Stimulated activated naive B cell treated with anti-CD40 and anti-IgM and Interleukin-4, amounts not matched to agents 10 μg/mL and 1 μg/mL and 100 μg/mL, for 72 hours (primary cell): ENCODE measurements at regions not wholly inside any gene's neighbourhood (a gene's known extent, or its start where the extent isn't known, plus 50 kb on each side); places are given as distances from the start of the nearest gene placed in this dataset.

Experiments used
- ATAC-seq, 2 donors: fragments of 150-1000 bp; cut with Tn5 transposase; replicated peaks; 2 replicates each; pipeline ENCODE4 v1.10.0; 2021; ENCODE audit warnings: moderate library complexity in 1 of 2
- DNase-seq: peaks from one replicate; pipeline ENCODE4 v3.0.0; 2021
- H3K27ac Mint-ChIP-seq: one replicate; pipeline ENCODE4 v1.8.0; 2022; ENCODE audit warnings: mild to moderate bottlenecking, mixed read lengths
- H3K27me3 Mint-ChIP-seq, 2 donors: one replicate each; pipeline ENCODE4 v1.8.0; 2022; ENCODE audit warnings: mixed read lengths in 2 of 2
- H3K36me3 Mint-ChIP-seq, 2 donors: one replicate each; pipeline ENCODE4 v1.8.0; 2022; ENCODE audit warnings: mixed read lengths in 2 of 2, mild to moderate bottlenecking in 1 of 2
- H3K4me1 Mint-ChIP-seq, 2 donors: one replicate each; pipeline ENCODE4 v1.8.0; 2022; ENCODE audit warnings: mixed read lengths in 2 of 2, mild to moderate bottlenecking in 1 of 2
- H3K4me3 Mint-ChIP-seq, 2 donors: one replicate each; pipeline ENCODE4 v1.8.0; 2022; ENCODE audit warnings: mild to moderate bottlenecking in 2 of 2, mixed read lengths in 2 of 2, moderate library complexity in 1 of 2
- H3K9me3 Mint-ChIP-seq, 2 donors: one replicate each; pipeline ENCODE4 v1.8.0; 2022; ENCODE audit warnings: mixed read lengths in 2 of 2, mild to moderate bottlenecking in 1 of 2

DNA sequence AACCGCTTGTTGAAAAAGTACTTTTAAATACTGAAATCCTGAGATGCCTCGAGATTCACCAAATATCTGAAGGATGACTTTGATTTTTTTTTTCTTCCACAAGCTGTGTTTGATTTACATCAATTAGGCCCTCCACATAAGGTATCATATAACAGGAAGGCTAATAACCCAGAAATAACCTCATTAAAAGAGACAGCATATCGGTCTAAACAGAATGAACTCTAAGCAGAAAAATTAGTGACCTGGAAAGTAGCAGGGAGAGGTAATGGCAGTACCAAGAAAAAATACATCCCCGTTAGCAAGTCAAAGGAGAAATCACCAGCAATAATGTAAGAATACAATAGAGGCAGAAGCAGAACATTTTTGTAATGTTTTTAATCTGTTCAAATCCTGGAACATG lies 452.4 kb upstream of the TSHZ3 start:
- Mint-ChIP-seq H3K36me3 (no peaks in the 10 kb centered on the region), H3K4me3 (no peak overlapping the region), H3K4me1 (no peaks in the 10 kb centered on the region), H3K27ac (no peak overlapping the region), H3K27me3 (no peaks in the 10 kb centered on the region), H3K9me3 (peaks cover 4 to 8% of the 10 kb centered on the region in 2 donors)
- DNase-seq (no peak), ATAC-seq (no peak)

DNA sequence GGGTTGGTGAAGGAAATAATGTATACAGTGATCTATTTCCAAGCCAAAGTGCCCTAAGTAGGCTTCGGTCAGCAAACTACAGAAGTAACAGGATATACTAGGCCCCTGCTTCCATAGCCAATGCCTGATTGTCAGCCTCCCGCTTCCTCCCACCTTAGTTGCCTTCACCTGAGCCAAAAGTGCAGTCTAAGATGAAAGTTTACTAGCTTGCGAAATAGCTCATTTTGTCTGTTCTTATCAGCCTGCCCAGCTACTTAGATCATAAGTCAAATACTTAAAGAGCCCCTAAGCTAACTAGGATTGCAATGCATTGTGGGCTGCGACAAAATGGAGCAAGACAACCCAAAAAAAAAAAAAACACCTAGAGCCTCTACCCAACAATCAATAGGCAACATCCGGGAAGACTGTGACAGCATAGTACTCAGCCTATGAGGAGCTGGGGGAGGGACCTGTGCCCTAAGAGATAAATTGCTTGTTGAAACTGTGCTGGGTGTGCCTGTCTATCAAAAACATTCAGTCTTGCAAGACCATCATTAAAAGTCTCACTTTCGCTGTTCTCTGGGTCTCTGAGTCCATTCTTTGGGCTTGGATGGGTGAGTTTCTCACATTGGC lies 454.7 kb upstream of the TSHZ3 start:
- Mint-ChIP-seq H3K9me3 (peaks cover 0 to 4% of the 10 kb centered on the region in 2 donors), H3K4me1 (no peaks in the 10 kb centered on the region), H3K27me3 (no peaks in the 10 kb centered on the region), H3K27ac (no peak overlapping the region), H3K36me3 (no peaks in the 10 kb centered on the region), H3K4me3 (no peak overlapping the region)
- ATAC-seq = no peak
- DNase-seq = no peak

- Mint-ChIP-seq H3K4me3 (no peak overlapping the region), H3K4me1 (no peaks in the 10 kb centered on the region), H3K27ac (no peak overlapping the region), H3K27me3 (no peaks in the 10 kb centered on the region), H3K36me3 (no peaks in the 10 kb centered on the region), H3K9me3 (peaks cover 0 to 4% of the 10 kb centered on the region in 2 donors)
- DNase-seq (no peak), ATAC-seq (no peak)
Measured at GRCh38 chr19:31804668-31805067, 455.4 kb upstream of the TSHZ3 start.

GRCh38 chr19:31810536-31811109 lies 461.4 kb upstream of the TSHZ3 start:
- peaks cover 0 to 2% of the 10 kb centered on the region in 2 donors for H3K9me3 Mint-ChIP-seq
- ATAC-seq = no peak

GRCh38 chr19:31817971-31818797 lies 468.9 kb upstream of the TSHZ3 start:
- DNase-seq = no peak
- Mint-ChIP-seq H3K4me1 (no peaks in the 10 kb centered on the region), H3K36me3 (no peaks in the 10 kb centered on the region), H3K27me3 (no peaks in the 10 kb centered on the region), H3K4me3 (no peak overlapping the region), H3K9me3 (peaks cover 8 to 10% of the 10 kb centered on the region in 2 donors), H3K27ac (no peak overlapping the region)
- no peak for ATAC-seq

More at GRCh38 chr19:31810536-31811109, 461.4 kb upstream of the TSHZ3 start:
- DNase-seq = no peak
- Mint-ChIP-seq H3K27ac (no peak overlapping the region), H3K36me3 (no peaks in the 10 kb centered on the region), H3K27me3 (no peaks in the 10 kb centered on the region), H3K4me3 (no peak overlapping the region), H3K4me1 (no peaks in the 10 kb centered on the region)

DNA sequence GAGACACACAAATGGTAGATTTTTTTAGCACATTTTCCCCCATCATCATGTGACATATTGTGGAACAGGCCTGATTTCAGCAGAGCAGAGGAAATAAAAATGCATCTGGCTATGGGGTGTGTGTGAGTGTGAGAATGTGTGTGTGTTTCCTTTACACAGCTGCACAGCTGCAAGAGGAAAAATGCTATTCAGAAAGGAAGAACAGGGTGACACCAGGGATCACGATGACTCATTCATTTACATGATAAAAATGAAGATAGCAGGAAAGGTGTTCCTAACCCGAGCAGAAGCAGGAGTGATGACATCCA lies 469.5 kb upstream of the TSHZ3 start:
- no peak overlapping the region for H3K27ac Mint-ChIP-seq
- H3K36me3 Mint-ChIP-seq = no peaks in the 10 kb centered on the region
- H3K4me1 Mint-ChIP-seq = no peaks in the 10 kb centered on the region
- no peak for DNase-seq
- peaks cover 6 to 10% of the 10 kb centered on the region in 2 donors for H3K9me3 Mint-ChIP-seq
- no peaks in the 10 kb centered on the region for H3K27me3 Mint-ChIP-seq
- no peak overlapping the region for H3K4me3 Mint-ChIP-seq
- ATAC-seq = no peak

DNA sequence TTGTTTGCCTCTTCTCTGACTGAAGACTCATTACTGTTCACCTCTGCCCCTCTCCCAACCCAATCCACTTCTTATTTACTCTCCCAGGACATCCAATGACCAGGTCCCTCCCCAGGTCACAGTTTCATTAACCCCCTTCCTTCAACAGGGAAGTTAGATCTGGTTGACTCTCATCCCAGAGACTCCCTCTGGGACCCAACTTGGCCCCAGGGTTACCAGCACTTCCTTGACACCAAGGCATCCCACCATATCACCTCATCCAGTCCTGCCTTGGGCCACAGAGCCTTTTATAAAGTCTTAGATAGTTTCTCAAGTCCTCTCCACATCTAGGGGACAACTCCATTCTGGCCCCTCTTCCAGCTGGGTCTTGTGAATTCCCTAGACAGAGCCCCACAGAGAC lies 470.6 kb upstream of the TSHZ3 start:
- Mint-ChIP-seq H3K27ac (no peak overlapping the region), H3K4me3 (no peak overlapping the region), H3K36me3 (no peaks in the 10 kb centered on the region), H3K9me3 (peaks cover 6 to 10% of the 10 kb centered on the region in 2 donors), H3K27me3 (no peaks in the 10 kb centered on the region), H3K4me1 (no peaks in the 10 kb centered on the region)
- ATAC-seq (no peak), DNase-seq (no peak)

DNA sequence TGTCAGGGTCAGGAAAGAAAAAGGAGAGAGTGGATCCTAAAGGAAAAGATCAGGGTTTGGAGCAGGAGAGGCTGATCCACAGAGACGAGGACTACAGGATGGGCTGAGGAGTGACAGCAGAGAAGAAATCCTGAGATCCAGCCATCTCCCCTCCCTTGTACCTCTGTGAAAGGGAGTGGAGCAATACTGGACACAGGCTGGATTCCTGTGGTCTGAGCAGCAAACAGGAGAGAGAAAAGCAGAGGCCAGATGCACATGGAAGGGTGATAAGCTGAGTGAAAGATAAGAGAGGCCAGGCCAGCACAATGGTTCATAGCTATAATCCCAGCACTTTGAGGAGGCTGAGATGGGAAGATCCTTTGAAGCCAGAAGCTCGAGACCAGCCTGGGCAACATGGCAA lies 472.1 kb upstream of the TSHZ3 start:
- Mint-ChIP-seq H3K4me3 (no peak overlapping the region), H3K9me3 (peaks cover 6 to 19% of the 10 kb centered on the region in 2 donors), H3K36me3 (no peaks in the 10 kb centered on the region), H3K27me3 (no peaks in the 10 kb centered on the region), H3K4me1 (no peaks in the 10 kb centered on the region), H3K27ac (no peak overlapping the region)
- no peak for ATAC-seq
- DNase-seq = no peak

DNA sequence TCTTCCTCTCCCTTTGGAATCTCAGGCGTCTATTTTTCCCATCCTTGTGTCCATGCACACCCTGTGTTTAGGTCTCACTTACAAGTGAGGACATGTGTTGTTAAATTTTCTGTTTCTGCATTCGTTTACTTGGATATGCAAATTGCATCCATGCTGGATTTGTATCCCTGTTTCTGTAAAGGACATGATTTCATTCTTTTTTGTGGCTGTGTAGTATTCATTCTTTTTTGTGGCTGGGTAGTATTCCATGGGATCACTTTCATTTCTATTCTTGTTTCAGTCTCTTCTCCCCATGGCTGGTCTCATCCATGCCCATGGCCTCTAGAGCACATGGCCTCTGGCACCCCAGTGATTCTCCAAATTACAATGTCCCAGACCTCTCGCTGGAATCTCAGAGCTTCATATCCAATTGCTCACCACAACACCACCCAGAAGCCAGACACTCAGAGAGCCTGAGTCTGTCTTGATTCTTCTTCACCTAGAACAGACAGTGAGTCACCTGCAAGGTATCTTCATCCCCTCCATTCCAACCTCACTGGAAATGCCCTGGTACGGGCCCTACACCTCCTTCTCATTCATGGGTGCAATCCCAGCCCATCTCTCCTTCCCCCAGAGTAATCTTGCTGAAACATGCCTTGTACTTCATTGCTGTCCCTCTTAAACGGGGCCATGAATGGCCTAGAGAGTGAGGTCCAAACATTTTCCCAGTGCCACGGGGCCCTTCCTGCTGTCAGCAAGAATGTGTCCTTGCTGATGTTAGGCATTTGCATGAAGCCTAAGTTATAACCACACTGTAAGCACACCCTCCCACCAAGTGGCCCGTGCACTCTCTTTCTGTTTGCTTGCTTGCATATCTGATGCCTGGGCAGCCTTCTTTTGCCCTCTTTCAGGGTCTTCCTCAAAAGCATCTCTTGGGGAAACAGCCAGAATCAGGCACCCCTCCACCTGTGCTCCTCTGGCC lies 476.2 kb upstream of the TSHZ3 start:
- ATAC-seq (no peak), DNase-seq (no peak)
- no peaks in the 10 kb centered on the region for H3K27me3 Mint-ChIP-seq
- no peak overlapping the region for H3K27ac Mint-ChIP-seq
- no peaks in the 10 kb centered on the region for H3K36me3 Mint-ChIP-seq
- H3K9me3 Mint-ChIP-seq = peaks cover 3 to 11% of the 10 kb centered on the region in 2 donors
- no peak overlapping the region for H3K4me3 Mint-ChIP-seq
- no peaks in the 10 kb centered on the region for H3K4me1 Mint-ChIP-seq

- no peak overlapping the region for H3K4me3 Mint-ChIP-seq
- H3K27me3 Mint-ChIP-seq = no peaks in the 10 kb centered on the region
- no peak overlapping the region for H3K27ac Mint-ChIP-seq
Measured at GRCh38 chr19:31826325-31826724, 477.1 kb upstream of the TSHZ3 start.

DNA sequence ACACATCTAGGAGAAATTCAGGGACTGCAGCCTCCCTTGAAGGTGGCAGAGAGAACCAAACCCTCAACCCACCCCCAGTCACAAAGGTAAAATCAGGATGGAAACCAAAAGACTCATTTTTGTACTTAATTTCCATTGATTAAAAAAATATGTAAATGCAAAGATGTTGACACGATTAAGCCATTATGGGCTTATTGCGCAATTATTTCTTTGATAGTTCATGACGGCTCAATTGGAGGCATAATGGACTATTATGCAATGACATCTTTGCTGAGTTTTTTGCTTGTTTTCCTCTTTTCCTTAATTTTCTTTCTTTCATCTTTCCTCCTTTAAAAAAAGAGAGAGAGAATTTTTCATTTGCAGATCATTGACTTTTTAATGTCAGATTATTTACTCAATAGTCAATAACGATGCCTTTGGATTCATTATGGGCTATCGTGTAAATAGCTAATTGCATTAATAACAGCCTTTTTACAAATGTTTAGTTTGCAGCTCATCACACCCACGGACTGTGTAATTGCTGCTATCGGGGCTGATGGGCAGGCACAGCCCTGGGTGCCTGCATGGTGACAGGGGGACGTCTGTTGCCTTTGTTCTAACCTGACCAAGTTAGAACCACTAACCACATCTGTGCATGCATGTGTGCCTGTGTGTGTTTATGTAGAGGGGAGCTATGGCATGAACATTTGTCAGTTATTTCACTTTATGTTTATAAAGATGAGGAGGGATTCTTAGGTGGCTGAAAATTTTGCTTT lies 482.4 kb upstream of the TSHZ3 start:
- Mint-ChIP-seq H3K9me3 (peaks cover 4 to 9% of the 10 kb centered on the region in 2 donors), H3K4me1 (no peaks in the 10 kb centered on the region), H3K36me3 (no peaks in the 10 kb centered on the region), H3K27ac (no peak overlapping the region), H3K4me3 (no peak overlapping the region), H3K27me3 (no peaks in the 10 kb centered on the region)
- DNase-seq (no peak), ATAC-seq (no peak)

More at GRCh38 chr19:31826325-31826724, 477.1 kb upstream of the TSHZ3 start:
- Mint-ChIP-seq H3K36me3 (no peaks in the 10 kb centered on the region), H3K4me1 (no peaks in the 10 kb centered on the region), H3K9me3 (peaks cover 0 to 9% of the 10 kb centered on the region in 2 donors)
- DNase-seq (no peak), ATAC-seq (no peak)

DNA sequence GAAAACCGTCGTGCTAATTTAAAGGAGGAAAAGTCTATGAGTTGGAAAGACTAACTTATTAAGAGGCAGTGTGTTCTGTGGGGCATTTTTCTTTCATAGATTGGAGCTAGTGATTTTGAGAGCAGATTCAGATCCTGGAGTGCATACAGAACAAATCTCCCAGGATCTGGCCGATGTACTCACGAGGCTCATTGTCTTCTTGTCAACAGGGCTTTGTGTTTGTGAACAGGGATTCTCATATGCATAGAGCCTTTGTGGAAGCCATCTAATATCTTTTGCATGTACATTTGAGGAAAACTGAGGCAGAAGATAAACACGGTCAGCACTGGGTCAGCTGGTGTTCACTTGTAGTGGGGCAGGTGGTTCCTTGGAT lies 482.9 kb upstream of the TSHZ3 start:
- H3K27ac Mint-ChIP-seq = no peak overlapping the region
- ATAC-seq (no peak), DNase-seq (no peak)
- peaks cover 4 to 9% of the 10 kb centered on the region in 2 donors for H3K9me3 Mint-ChIP-seq
- H3K4me1 Mint-ChIP-seq = no peaks in the 10 kb centered on the region
- no peak overlapping the region for H3K4me3 Mint-ChIP-seq
- H3K36me3 Mint-ChIP-seq = no peaks in the 10 kb centered on the region
- H3K27me3 Mint-ChIP-seq = no peaks in the 10 kb centered on the region

GRCh38 chr19:31834070-31834469 lies 484.8 kb upstream of the TSHZ3 start:
- DNase-seq = no peak
- Mint-ChIP-seq H3K36me3 (no peaks in the 10 kb centered on the region), H3K4me3 (no peak overlapping the region), H3K27ac (no peak overlapping the region), H3K27me3 (no peaks in the 10 kb centered on the region), H3K9me3 (peaks cover 4 to 9% of the 10 kb centered on the region in 2 donors), H3K4me1 (no peaks in the 10 kb centered on the region)
- no peak for ATAC-seq
